AG04449 (cell line): ENCODE measurements at regions not wholly inside any gene's neighbourhood (a gene's known extent, or its start where the extent isn't known, plus 50 kb on each side); places are given as distances from the start of the nearest gene placed in this dataset.

Source experiments
- CTCF ChIA-PET: fragments of 350-600 bp; formaldehyde crosslinking; extraction: SDS; loops from one replicate; lab custom pipeline; 2021; ENCODE audit warnings: antibody characterized with exemption; lab: Yijun Ruan, JAX
- POLR2A ChIA-PET: fragments of 400-600, 350-600 bp; formaldehyde crosslinking; extraction: SDS; loops from one replicate; lab custom pipeline; 2020; ENCODE audit warnings: antibody characterized with exemption, inconsistent platforms; lab: Yijun Ruan, JAX
- DNase-seq: peaks from one replicate; pipeline ENCODE4 v3.0.0-alpha.2; 2010; ENCODE audit warnings: low read depth, low spot score
- H3K4me3 ChIP-seq: 2 replicates; pipeline ENCODE4 v1.5.1; 2011; ENCODE audit warnings: low read depth, mild to moderate bottlenecking, control low read depth, low read length
- CTCF ChIP-seq: IDR thresholded peaks from one replicate; pipeline ENCODE4 v1.5.1; 2011; ENCODE audit warnings: mild to moderate bottlenecking, moderate library complexity, low read length, control low read depth, inconsistent platforms; ENCODE audit not compliant: insufficient read depth; ENCODE audit errors: missing control alignments

- DNase-seq = no peak
- POLR2A ChIA-PET = interaction anchor here (0.7 kb wide), 1 partner anchor 14 kb away, joined by 3 read pairs; no protein-coding TSS in a partner anchor
These were observed 157.8 kb upstream of the PRR16 start for GRCh38 chr5:120306303-120306702.

DNA sequence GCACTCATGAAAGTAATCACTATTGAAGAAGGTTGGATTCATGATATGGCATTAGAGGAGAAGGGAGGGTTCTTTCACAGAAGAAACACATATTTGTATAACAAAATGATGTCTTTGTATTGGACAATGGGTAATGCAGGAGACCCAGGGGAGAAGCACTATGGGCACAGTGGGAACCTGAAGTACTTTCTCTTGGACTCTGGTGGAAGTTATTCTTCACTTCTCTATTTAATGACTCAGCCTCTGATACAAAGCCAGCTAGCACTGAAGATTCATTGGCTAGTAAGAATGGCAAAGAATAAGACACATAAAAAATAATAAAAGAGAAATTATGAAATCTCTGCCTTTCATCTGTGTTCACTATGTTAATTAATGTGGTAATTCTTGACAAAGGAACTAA, 149.9 kb upstream of the PRR16 start:
- no peak for DNase-seq
- ChIA-PET CTCF (no interaction called here), POLR2A (interaction anchor here (0.5 kb wide), 1 partner anchor 831 kb away, joined by 3 read pairs; no protein-coding TSS in a partner anchor)
- TF ChIP-seq CTCF = no peak
- H3K4me3 ChIP-seq = no peak overlapping the region

More at GRCh38 chr5:120306303-120306702, 157.8 kb upstream of the PRR16 start:
- CTCF ChIA-PET = no interaction called here
- TF ChIP-seq CTCF = no peak
- H3K4me3 ChIP-seq = no peak overlapping the region

DNA sequence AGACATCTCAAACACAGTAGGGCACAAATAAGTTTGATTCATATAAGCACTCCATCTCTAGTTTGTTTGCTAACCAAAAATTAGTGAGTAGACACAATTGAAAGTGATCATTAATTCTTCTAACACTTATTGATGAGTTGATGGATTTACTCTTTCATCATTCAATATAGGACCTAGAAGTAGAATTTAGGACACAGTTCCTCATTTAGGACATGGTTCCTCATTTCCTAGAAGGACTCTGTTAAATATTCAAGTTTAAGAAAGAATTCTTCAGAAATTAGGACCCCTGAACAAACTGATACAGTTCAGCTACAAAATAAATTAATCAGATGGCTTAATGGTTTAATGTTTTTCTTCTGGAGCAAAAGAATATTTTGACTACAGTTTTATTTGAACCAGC, 143.5 kb upstream of the PRR16 start:
- no peak for TF ChIP-seq CTCF
- POLR2A ChIA-PET = no interaction called here
- no peak overlapping the region for H3K4me3 ChIP-seq
- CTCF ChIA-PET = no interaction called here
- DNase-seq = no peak

DNA sequence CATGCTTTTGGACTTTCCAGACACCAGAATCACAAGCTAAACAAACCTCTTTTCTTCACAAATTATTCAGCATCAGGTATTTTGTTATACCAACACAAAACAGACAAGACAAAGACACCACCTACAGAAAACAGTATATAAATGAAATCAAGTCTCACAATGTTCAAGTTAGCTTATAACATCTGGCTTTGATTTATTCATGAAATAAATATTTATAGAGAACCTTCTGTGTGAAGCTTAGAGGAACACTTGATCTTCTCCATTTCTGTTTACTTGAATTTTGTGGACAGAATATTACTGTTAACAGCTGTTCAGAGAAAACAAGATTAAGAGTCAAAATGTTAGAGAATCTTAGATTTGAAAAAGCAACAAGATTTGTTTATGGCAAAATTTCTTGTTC, 137.4 kb upstream of the PRR16 start:
- ChIA-PET POLR2A (no interaction called here), CTCF (interaction anchor here (1.2 to 2.4 kb wide), 3 partner anchors 8 to 271 kb away, joined by 3 to 13 read pairs (median 5); no protein-coding TSS in a partner anchor)
- DNase-seq = no peak
- TF ChIP-seq CTCF = no peak
- no peak overlapping the region for H3K4me3 ChIP-seq

GRCh38 chr5:120327180-120327579, 136.9 kb upstream of the PRR16 start:
- no peak for DNase-seq
- POLR2A ChIA-PET = no interaction called here
- H3K4me3 ChIP-seq = no peak overlapping the region
- TF ChIP-seq CTCF = no peak
- CTCF ChIA-PET = interaction anchor here (1.2 to 2.4 kb wide), 3 partner anchors 9 to 272 kb away, joined by 3 to 13 read pairs (median 5); no protein-coding TSS in a partner anchor

- no peak for TF ChIP-seq CTCF
- DNase-seq = no peak
- CTCF ChIA-PET = interaction anchor here (1.4 kb wide), 1 partner anchor 11 kb away, joined by 3 read pairs; no protein-coding TSS in a partner anchor
- POLR2A ChIA-PET = no interaction called here
- no peak overlapping the region for H3K4me3 ChIP-seq
These were observed 135.0 kb upstream of the PRR16 start for GRCh38 chr5:120329095-120329494.
